BLaER1 (cell line): ENCODE measurements at regions not wholly inside any gene's neighbourhood (a gene's known extent, or its start where the extent isn't known, plus 50 kb on each side); places are given as distances from the start of the nearest gene placed in this dataset.

Experiments
- H3K27ac ChIP-seq: shearing (Covaris generic); formaldehyde crosslinking; 2 replicates; pipeline ENCODE4 v1.8.1; 2022
- H3K27me3 ChIP-seq: shearing (Covaris generic); formaldehyde crosslinking; 2 replicates; pipeline ENCODE4 v1.8.1; 2022
- H3K36me3 ChIP-seq: shearing (Covaris generic); formaldehyde crosslinking; 2 replicates; pipeline ENCODE4 v1.8.1; 2022
- H3K4me1 ChIP-seq: shearing (Covaris generic); formaldehyde crosslinking; 2 replicates; pipeline ENCODE4 v1.8.1; 2022
- H3K4me2 ChIP-seq: shearing (Covaris generic); formaldehyde crosslinking; 2 replicates; pipeline ENCODE4 v1.8.1; 2022
- H3K4me3 ChIP-seq: shearing (Covaris generic); formaldehyde crosslinking; 2 replicates; pipeline ENCODE4 v1.8.1; 2022
- H3K9ac ChIP-seq: shearing (Covaris generic); formaldehyde crosslinking; 2 replicates; pipeline ENCODE4 v1.8.1; 2022
- H3K9me3 ChIP-seq: shearing (Covaris generic); formaldehyde crosslinking; 2 replicates; pipeline ENCODE4 v1.8.1; 2022
- H4K20me1 ChIP-seq: shearing (Covaris generic); formaldehyde crosslinking; 2 replicates; pipeline ENCODE4 v1.8.1; 2022
- Cebpa-rat ChIP-seq: shearing (Covaris generic); IDR thresholded peaks from 2 replicates; pipeline ENCODE4 v1.8.1; 2022

DNA sequence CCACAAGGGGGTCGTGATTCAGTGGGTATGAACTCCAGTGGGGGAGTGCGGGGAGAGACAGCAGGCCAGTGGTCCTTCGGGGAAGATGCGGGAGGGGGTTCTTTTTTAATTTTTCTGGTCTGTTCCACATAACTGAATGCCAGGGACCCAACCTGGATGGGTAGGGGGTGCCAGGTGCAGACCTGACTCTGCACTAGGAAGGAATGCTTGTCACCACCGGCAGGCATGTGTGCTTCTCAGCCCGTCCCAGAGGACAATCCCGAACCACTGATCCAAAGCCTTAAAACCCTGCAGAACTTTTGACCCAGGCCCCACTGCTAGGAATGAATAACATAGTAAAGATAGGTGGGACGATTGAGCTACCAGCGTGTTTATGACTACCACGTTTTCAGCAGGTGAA is 72.0 kb downstream of the DIO3 start:
- Histone ChIP-seq H3K36me3 (no peaks in the 10 kb centered on the region), H3K27me3 (no peaks in the 10 kb centered on the region), H3K27ac (no peak overlapping the region), H3K4me2 (peak overlapping the region; percentile 12; the same call in 1 of the 2 replicates), H4K20me1 (no peaks in the 10 kb centered on the region), H3K4me3 (no peak overlapping the region), H3K9me3 (peaks cover 7% of the 10 kb centered on the region; the same call in 1 of the 2 replicates), H3K9ac (no peak overlapping the region), H3K4me1 (peaks cover 14% of the 10 kb centered on the region)
- TF ChIP-seq Cebpa-rat = no peak

DNA sequence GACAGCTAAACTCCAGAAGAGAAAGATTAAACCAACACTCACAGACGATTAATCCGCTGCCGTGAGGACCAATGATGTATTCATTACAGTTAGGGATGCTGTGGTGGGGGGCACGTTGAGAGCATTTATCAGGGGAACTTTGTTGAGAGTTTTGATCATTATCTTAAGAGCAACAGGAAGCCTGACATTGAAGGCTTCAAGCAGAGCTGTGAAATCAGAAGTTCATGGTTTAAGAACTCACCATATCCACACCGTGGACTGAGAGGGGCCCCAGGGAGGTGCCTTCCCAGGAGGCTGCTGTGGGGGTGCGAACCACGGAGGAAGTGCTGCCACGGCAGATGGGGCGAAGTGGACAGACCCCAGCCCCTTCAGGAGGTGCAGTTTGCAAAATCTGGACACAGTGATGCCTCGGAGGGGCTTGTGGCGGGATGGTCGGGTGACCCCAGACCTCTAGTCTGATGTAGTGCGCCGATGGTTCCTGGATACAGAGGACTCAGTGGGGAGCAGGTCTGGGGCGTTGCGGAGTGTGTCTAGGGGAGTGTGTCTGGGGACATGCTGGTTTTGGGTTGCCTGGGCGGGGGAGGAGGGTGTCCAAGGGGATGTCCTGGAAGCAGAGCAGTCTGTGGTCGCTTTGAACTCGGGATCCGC is 73.0 kb downstream of the DIO3 start:
- Histone ChIP-seq H3K4me2 (peak overlapping the region; percentile 17), H3K27me3 (no peaks in the 10 kb centered on the region), H3K9me3 (peaks cover 7% of the 10 kb centered on the region; the same call in 1 of the 2 replicates), H3K4me3 (no peak overlapping the region), H3K27ac (no peak overlapping the region), H4K20me1 (no peaks in the 10 kb centered on the region), H3K36me3 (no peaks in the 10 kb centered on the region), H3K9ac (no peak overlapping the region), H3K4me1 (peaks cover 9% of the 10 kb centered on the region)
- TF ChIP-seq Cebpa-rat = no peak

GRCh38 chr14:101634850-101635748 is 73.8 kb downstream of the DIO3 start:
- H3K9ac ChIP-seq = no peak overlapping the region
- H4K20me1 ChIP-seq = no peaks in the 10 kb centered on the region

DNA sequence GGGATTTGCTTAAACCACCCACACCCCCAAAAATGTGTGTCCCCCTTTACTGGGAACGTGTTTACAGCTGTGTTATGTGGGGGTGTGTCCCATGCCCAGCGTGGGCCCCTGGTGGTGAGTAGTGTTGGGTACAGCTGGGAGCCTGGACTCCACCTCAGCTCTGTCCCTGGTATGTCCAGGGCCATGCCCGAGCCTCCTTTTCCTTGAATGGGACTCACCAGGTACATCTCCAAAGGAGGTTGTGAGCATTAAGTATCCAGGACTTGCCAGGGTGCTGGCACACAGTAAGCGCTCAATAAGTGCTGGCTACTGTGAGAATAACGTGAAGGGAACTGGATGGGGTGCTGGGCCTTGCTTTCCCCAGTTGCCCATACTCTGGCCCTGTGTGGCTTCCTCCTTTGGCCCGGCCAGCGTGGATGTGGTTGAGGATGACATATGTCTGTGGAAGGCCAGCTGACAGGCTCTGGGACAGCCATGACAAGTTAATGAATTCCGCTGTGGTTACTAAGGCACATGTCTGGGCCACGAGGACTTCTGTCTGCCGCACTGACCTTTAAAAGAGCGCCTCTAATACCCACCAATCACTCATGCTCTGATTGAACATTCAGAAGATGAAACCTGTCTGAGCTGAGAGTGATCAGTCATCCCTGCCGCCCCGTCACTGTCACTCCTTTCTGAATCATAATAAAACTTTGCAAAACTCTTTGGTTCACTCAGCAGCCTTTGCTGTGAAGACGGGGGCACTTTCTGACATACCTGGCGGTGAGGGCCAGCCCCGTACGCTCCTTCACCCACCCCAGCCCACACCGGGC is 74.7 kb downstream of the DIO3 start:
- Histone ChIP-seq H3K4me2 (no peak overlapping the region), H3K4me1 (peaks cover 9% of the 10 kb centered on the region), H4K20me1 (no peaks in the 10 kb centered on the region), H3K9me3 (peaks cover 7% of the 10 kb centered on the region; the same call in 1 of the 2 replicates), H3K27me3 (no peaks in the 10 kb centered on the region), H3K4me3 (no peak overlapping the region), H3K36me3 (no peaks in the 10 kb centered on the region), H3K27ac (no peak overlapping the region), H3K9ac (no peak overlapping the region)
- no peak for TF ChIP-seq Cebpa-rat

More at GRCh38 chr14:101634850-101635748, 73.8 kb downstream of the DIO3 start:
- Histone ChIP-seq H3K9me3 (peaks cover 7% of the 10 kb centered on the region; the same call in 1 of the 2 replicates), H3K4me2 (no peak overlapping the region), H3K4me1 (peaks cover 9% of the 10 kb centered on the region), H3K36me3 (no peaks in the 10 kb centered on the region), H3K4me3 (no peak overlapping the region), H3K27ac (no peak overlapping the region), H3K27me3 (no peaks in the 10 kb centered on the region)
- TF ChIP-seq Cebpa-rat = no peak

DNA sequence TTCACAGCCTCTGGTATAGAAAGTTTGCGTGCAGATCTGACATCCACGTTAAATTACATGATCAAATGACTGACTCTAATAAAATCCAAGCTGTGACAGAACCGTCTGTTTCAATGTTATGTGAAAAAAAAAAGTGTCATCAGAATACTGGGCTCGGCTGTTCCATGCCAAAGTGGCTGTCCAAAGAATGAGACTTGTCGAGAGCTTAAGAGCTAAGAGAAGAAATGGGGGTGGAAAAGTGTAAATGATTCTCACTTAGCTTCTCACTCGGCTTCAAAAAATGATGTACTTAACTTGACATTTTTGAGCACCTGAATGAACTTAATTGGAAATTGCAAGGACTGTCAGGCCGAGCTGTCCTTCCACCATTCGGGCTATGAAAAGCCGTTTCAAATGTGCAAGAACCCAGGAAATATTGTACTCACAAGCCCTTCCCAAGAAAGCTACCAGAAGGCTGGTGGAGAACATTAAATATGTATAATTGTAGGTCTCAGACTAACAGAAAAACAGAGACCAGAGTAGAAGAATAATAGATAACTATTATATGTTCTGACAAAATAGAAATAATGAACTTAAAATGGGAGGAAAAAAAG is 78.0 kb downstream of the DIO3 start:
- Histone ChIP-seq H3K4me3 (no peak overlapping the region), H3K9me3 (peaks cover 7% of the 10 kb centered on the region; the same call in 1 of the 2 replicates), H3K36me3 (no peaks in the 10 kb centered on the region), H3K27me3 (no peaks in the 10 kb centered on the region), H4K20me1 (no peaks in the 10 kb centered on the region), H3K27ac (no peak overlapping the region), H3K4me1 (peaks cover 3% of the 10 kb centered on the region), H3K9ac (no peak overlapping the region), H3K4me2 (no peak overlapping the region)
- no peak for TF ChIP-seq Cebpa-rat

DNA sequence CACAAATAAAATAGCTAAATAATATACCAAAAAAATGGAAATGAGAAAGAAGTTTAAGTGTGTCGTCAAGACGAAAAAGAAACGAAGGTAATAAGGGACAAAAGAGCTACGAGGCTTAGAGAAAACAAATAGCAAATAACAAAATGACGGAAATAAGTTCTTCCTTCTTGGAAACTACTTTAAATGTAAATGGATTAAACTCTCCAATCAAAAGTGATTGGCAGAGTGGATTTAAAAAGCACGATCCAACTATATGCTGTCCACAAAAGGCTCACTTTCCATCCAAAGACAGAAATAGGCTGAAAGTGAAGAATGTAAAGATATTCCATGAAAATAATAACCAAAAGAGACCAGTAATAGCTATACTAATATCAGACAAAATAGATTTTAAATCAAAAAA is 82.4 kb downstream of the DIO3 start:
- Histone ChIP-seq H3K9ac (no peak overlapping the region), H3K4me3 (no peak overlapping the region), H3K4me2 (no peak overlapping the region), H3K27ac (no peak overlapping the region), H3K27me3 (no peaks in the 10 kb centered on the region), H3K9me3 (no peaks in the 10 kb centered on the region), H4K20me1 (no peaks in the 10 kb centered on the region), H3K4me1 (no peaks in the 10 kb centered on the region), H3K36me3 (no peaks in the 10 kb centered on the region)
- no peak for TF ChIP-seq Cebpa-rat

- 0 out of 2 replicates have a peak, but pooled peaks cover 2% of the 10 kb centered on the region for H3K9me3 ChIP-seq
- H3K36me3 ChIP-seq = no peaks in the 10 kb centered on the region
- no peaks in the 10 kb centered on the region for H3K4me1 ChIP-seq
- TF ChIP-seq Cebpa-rat = no peak
- H3K4me3 ChIP-seq = no peak overlapping the region
- H3K9ac ChIP-seq = no peak overlapping the region
- H3K27me3 ChIP-seq = no peaks in the 10 kb centered on the region
- H3K4me2 ChIP-seq = no peak overlapping the region
- H4K20me1 ChIP-seq = no peaks in the 10 kb centered on the region
- no peak overlapping the region for H3K27ac ChIP-seq
Observed at GRCh38 chr14:101654051-101654450, 92.8 kb downstream of the DIO3 start.

- H3K27me3 ChIP-seq = no peaks in the 10 kb centered on the region
- no peak overlapping the region for H3K4me3 ChIP-seq
- TF ChIP-seq Cebpa-rat = no peak
- no peaks in the 10 kb centered on the region for H4K20me1 ChIP-seq
- no peak overlapping the region for H3K27ac ChIP-seq
- H3K4me1 ChIP-seq = no peaks in the 10 kb centered on the region
- H3K4me2 ChIP-seq = no peak overlapping the region
- no peaks in the 10 kb centered on the region for H3K9me3 ChIP-seq
- H3K9ac ChIP-seq = no peak overlapping the region
- H3K36me3 ChIP-seq = no peaks in the 10 kb centered on the region
Observed at GRCh38 chr14:101657372-101657771, 96.1 kb downstream of the DIO3 start.

- Histone ChIP-seq H4K20me1 (no peaks in the 10 kb centered on the region), H3K4me3 (no peak overlapping the region), H3K36me3 (no peaks in the 10 kb centered on the region), H3K4me1 (no peaks in the 10 kb centered on the region), H3K9ac (no peak overlapping the region), H3K27ac (no peak overlapping the region), H3K4me2 (no peak overlapping the region), H3K27me3 (no peaks in the 10 kb centered on the region), H3K9me3 (peaks cover 20% of the 10 kb centered on the region)
- no peak for TF ChIP-seq Cebpa-rat
Observed at GRCh38 chr14:101665478-101666078, 95.9 kb upstream of the PPP2R5C start.
